A549 (cell line): ENCODE measurements at regions not wholly inside any gene's neighbourhood (a gene's known extent, or its start where the extent isn't known, plus 50 kb on each side); places are given as distances from the start of the nearest gene placed in this dataset.

Experiments
- EP300 ChIP-seq, 2 experiments: fragments of >200 bp; sonication (Bioruptor Twin); formaldehyde crosslinking; IDR thresholded peaks; 2 replicates in 1 of 2; 3 replicates in 1 of 2; pipeline ENCODE4 v1.6.1; 2016 to 2017
- NFE2L2 ChIP-seq: fragments of 150-350 bp; conservative IDR thresholded peaks from 2 replicates; pipeline ENCODE4 v1.6.1; 2014; ENCODE audit warnings: low read length
- PHF8 ChIP-seq: fragments of 200-600 bp; sonication (generic); IDR thresholded peaks from 2 replicates; pipeline ENCODE4 v1.6.1; 2016; ENCODE audit warnings: low read depth, mild to moderate bottlenecking, antibody characterized with exemption, moderate library complexity, borderline replicate concordance
- POLR2A ChIP-seq: IDR thresholded peaks from 2 replicates; pipeline ENCODE4 v1.6.1; 2012; ENCODE audit warnings: mild to moderate bottlenecking, low read length
- POLR2AphosphoS2 ChIP-seq: conservative IDR thresholded peaks from 2 replicates; pipeline ENCODE4 v1.6.1; 2012; ENCODE audit warnings: low read length, improper control_type of control experiment, inconsistent platforms
- SMC3 ChIP-seq: fragments of >200 bp; sonication (Bioruptor Twin); formaldehyde crosslinking; IDR thresholded peaks from 3 replicates; pipeline ENCODE4 v1.6.1; 2018; ENCODE audit warnings: inconsistent platforms
- TF ChIP-seq, protein P1 (sequence below): fragments of >200 bp; sonication (Bioruptor Twin); formaldehyde crosslinking; IDR thresholded peaks from 3 replicates; pipeline ENCODE4 v1.5.1; 2016
- TF ChIP-seq, protein P2 (sequence below): fragments of 450-650 bp; IDR thresholded peaks from 2 replicates; pipeline ENCODE4 v1.6.1; 2014; ENCODE audit warnings: antibody characterized with exemption
- TF ChIP-seq, protein P3 (sequence below): IDR thresholded peaks from 2 replicates; pipeline ENCODE4 v1.6.1; 2012
- TF ChIP-seq, protein P4 (sequence below): fragments of 250-450 bp; sonication (Bioruptor Pico); IDR thresholded peaks from 2 replicates; pipeline ENCODE4 v1.5.0; 2021; ENCODE audit warnings: mild to moderate bottlenecking, moderate library complexity, borderline replicate concordance

DNA sequence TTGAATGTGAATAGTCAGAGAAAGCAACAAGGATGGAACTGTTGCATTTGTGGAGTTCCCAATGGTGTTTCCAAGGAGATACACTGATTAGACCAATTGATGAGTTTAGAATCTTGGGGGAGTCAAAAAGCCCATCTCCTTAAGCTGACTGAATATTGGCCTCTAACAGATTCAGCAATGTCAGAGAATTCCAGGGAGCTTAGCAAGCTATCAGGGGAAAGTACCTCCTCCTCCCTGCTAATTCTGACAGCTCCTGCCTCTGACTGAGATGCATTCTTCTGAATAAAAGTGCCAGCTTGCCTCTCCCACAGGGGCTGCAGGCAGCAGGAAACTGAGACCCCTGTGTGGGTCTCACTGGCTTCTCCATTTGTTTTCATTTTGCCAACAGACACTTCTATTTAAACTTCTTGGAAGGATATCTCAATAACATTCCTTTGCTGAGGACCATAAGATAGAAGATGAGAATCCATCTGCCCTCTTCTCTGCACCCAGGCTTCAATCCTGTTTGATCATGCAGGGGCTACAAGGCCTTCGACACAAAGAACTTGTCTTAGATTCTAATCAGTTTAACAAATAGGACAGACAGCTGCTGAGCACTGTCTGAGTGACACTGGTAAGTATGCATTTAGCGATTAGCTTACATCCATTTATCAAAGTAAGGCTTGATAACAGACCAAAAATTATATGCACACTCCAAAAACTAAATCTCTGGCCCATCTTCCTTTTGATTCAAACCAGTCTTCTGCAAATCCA lies 1080.8 kb downstream of the TUSC7 start:
- TF ChIP-seq, protein P1, sequence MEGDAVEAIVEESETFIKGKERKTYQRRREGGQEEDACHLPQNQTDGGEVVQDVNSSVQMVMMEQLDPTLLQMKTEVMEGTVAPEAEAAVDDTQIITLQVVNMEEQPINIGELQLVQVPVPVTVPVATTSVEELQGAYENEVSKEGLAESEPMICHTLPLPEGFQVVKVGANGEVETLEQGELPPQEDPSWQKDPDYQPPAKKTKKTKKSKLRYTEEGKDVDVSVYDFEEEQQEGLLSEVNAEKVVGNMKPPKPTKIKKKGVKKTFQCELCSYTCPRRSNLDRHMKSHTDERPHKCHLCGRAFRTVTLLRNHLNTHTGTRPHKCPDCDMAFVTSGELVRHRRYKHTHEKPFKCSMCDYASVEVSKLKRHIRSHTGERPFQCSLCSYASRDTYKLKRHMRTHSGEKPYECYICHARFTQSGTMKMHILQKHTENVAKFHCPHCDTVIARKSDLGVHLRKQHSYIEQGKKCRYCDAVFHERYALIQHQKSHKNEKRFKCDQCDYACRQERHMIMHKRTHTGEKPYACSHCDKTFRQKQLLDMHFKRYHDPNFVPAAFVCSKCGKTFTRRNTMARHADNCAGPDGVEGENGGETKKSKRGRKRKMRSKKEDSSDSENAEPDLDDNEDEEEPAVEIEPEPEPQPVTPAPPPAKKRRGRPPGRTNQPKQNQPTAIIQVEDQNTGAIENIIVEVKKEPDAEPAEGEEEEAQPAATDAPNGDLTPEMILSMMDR: no peak
- TF ChIP-seq SMC3 (no peak), POLR2A (no peak), EP300 (IDR thresholded peaks at IDR 0.05) (no peak), POLR2AphosphoS2 (no peak), PHF8 (no peak), NFE2L2 (no peak)
- TF ChIP-seq, protein P2, sequence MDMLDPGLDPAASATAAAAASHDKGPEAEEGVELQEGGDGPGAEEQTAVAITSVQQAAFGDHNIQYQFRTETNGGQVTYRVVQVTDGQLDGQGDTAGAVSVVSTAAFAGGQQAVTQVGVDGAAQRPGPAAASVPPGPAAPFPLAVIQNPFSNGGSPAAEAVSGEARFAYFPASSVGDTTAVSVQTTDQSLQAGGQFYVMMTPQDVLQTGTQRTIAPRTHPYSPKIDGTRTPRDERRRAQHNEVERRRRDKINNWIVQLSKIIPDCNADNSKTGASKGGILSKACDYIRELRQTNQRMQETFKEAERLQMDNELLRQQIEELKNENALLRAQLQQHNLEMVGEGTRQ: no peak
- TF ChIP-seq, protein P3, sequence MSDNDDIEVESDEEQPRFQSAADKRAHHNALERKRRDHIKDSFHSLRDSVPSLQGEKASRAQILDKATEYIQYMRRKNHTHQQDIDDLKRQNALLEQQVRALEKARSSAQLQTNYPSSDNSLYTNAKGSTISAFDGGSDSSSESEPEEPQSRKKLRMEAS: no peak
- TF ChIP-seq, protein P4, sequence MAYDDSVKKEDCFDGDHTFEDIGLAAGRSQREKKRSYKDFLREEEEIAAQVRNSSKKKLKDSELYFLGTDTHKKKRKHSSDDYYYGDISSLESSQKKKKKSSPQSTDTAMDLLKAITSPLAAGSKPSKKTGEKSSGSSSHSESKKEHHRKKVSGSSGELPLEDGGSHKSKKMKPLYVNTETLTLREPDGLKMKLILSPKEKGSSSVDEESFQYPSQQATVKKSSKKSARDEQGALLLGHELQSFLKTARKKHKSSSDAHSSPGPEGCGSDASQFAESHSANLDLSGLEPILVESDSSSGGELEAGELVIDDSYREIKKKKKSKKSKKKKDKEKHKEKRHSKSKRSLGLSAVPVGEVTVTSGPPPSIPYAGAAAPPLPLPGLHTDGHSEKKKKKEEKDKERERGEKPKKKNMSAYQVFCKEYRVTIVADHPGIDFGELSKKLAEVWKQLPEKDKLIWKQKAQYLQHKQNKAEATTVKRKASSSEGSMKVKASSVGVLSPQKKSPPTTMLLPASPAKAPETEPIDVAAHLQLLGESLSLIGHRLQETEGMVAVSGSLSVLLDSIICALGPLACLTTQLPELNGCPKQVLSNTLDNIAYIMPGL: no peak
